Body of pancreas (tissue), 4 donors: ENCODE measurements at regions not wholly inside any gene's neighbourhood (a gene's known extent, or its start where the extent isn't known, plus 50 kb on each side); places are given as distances from the start of the nearest gene placed in this dataset.

Experiments used
- CTCF ChIP-seq, 7 experiments: fragments of 450-650 bp in 4 of 7; fragments of 200-600 bp in 3 of 7; sonication (generic) in 3 of 7; IDR thresholded peaks; one replicate each; pipeline ENCODE4 v1.5.1; 2016 to 2019; ENCODE audit warnings: antibody characterized with exemption in 7 of 7
- POLR2A ChIP-seq, 3 donors: fragments of 450-650 bp; IDR thresholded peaks; one replicate each; pipeline ENCODE4 v1.6.1; 2016; ENCODE audit warnings: antibody characterized with exemption in 3 of 3, mild to moderate bottlenecking in 2 of 3

DNA sequence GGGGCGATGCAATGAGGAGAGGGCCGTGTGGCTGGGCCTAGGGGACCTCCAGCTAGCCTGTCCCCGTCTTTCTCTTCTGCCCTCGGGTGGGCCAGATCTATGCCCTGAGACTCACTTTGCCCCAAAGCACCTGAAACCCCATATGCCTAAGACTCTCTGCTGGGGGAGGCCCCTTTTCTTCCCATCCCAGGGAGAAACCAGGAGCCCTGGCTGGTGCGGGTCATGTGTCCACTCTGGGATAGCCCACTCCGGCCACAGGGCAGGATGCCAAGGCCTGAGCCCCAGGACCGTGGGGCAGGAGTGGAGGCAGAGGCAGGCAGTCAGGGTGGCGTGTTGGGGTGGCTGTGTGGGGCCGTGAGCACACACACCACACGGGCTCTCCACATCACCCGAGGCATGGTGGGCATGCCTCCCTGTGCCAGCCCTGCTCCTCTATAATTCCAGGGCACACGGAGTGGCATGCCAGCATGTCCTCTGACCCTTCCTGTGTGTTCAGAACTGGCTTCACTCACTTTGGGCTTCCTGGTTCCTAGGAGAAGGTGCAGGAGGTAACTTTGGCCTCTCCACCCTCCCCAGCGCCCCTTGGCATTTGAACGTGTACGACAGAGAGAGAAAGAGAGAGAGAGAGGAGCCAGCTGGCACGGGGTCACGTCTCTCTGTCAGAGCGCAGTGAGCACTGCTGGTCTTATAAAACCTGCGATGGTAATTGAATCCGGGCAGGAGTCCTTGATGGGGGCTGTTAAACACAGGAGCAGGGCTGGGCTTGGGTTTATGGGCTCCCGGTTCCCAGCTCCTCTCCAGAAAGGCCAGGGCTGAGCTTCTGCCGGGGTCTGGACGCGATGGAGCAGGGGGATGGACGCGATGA, 144.2 kb downstream of the KIF26A start:
- TF ChIP-seq CTCF (IDR thresholded peaks at IDR 0.05) (no peak), POLR2A (IDR thresholded peaks at IDR 0.05) (no peak)
